Transverse colon (tissue), 4 donors: ENCODE measurements at regions not wholly inside any gene's neighbourhood (a gene's known extent, or its start where the extent isn't known, plus 50 kb on each side); places are given as distances from the start of the nearest gene placed in this dataset.

Experiments
- CTCF ChIP-seq, 5 experiments: fragments of 200-600 bp in 3 of 5; fragments of 450-650 bp in 2 of 5; sonication (generic) in 3 of 5; IDR thresholded peaks; 1 replicate in 2 of 5; 2 replicates in 3 of 5; pipeline ENCODE4 v1.5.1; 2016 to 2017; ENCODE audit warnings: antibody characterized with exemption in 5 of 5, inconsistent platforms in 3 of 5, mild to moderate bottlenecking in 2 of 5, moderate library complexity in 1 of 5
- EP300 ChIP-seq: sonication (generic); formaldehyde crosslinking; IDR thresholded peaks from one replicate; pipeline ENCODE4 v1.6.1; 2017; ENCODE audit warnings: antibody characterized with exemption, low read depth
- POLR2A ChIP-seq: fragments of 450-650 bp; IDR thresholded peaks from one replicate; pipeline ENCODE4 v1.6.1; 2016; ENCODE audit warnings: antibody characterized with exemption, mild to moderate bottlenecking, moderate library complexity
- POLR2AphosphoS5 ChIP-seq, 3 donors: sonication (generic); formaldehyde crosslinking; IDR thresholded peaks; one replicate each; pipeline ENCODE4 v1.6.1; 2016; ENCODE audit warnings: antibody characterized with exemption in 3 of 3

- TF ChIP-seq CTCF (IDR thresholded peaks at IDR 0.05) = no peak
- no peak for TF ChIP-seq EP300
- no peak for TF ChIP-seq POLR2A
- no peak for TF ChIP-seq POLR2AphosphoS5 (IDR thresholded peaks at IDR 0.05)
These were observed 360.9 kb downstream of the PRDM5 start for GRCh38 chr4:120561648-120562047.
